ENCODE measurements at regions not wholly inside any gene's neighbourhood (a gene's known extent, or its start where the extent isn't known, plus 50 kb on each side); places are given as distances from the start of the nearest gene placed in this dataset.
A peak's percentile ranks its signal among the peaks of the same experiment; 100 is the strongest.

- no peak overlapping the region for H3K4me3 ChIP-seq (ENCODE audit: low read length)
- H3K9me3 ChIP-seq (ENCODE audit: low read length) = no peaks in the 10 kb centered on the region
- H3K27me3 ChIP-seq (ENCODE audit: insufficient read depth, low read length) = no peaks in the 10 kb centered on the region
- peaks cover 3% of the 10 kb centered on the region for H3K4me1 ChIP-seq (ENCODE audit: insufficient read depth, low read length)
- H2AFZ ChIP-seq (ENCODE audit: low read depth, low read length) = peak overlapping the region; percentile 84
- no peaks in the 10 kb centered on the region for H3K36me3 ChIP-seq (ENCODE audit: insufficient read depth, low read length)
Measured at GRCh38 chr21:36647279-36648093, 51.4 kb upstream of the SIM2 start.

Measured in neuron (in vitro differentiated cells).